H1 (cell line): ENCODE measurements at regions not wholly inside any gene's neighbourhood (a gene's known extent, or its start where the extent isn't known, plus 50 kb on each side); places are given as distances from the start of the nearest gene placed in this dataset.

Experiments used
- CTCF ChIA-PET: fragments of 300-600 bp; sonication (Branson Sonifier 250); formaldehyde crosslinking; loops from one replicate; lab custom pipeline; 2021; ENCODE audit not compliant: partially characterized antibody; lab: Charles Lee
- POLR2A ChIA-PET: fragments of 300-600 bp; sonication (Branson Sonifier 250); formaldehyde crosslinking; loops from one replicate; lab custom pipeline; 2021; ENCODE audit warnings: inconsistent platforms; ENCODE audit not compliant: partially characterized antibody; lab: Charles Lee
- DNase-seq, 2 experiments: peaks; one replicate each; pipeline versions ENCODE4 v3.0.0 to v3.0.0-alpha.2; 2010 to 2022; ENCODE audit warnings: low spot score in 2 of 2, low read depth in 1 of 2, mixed read lengths in 1 of 2
- FAIRE-seq: peaks from 2 replicates; lab custom pipeline; 2011; peaks lifted over from hg19 to GRCh38; lab: Jason Lieb, UNC
- H2AFZ ChIP-seq: 2 replicates; pipeline ENCODE4 v1.8.1; 2012; ENCODE audit warnings: low read length, inconsistent platforms
- H2AK5ac ChIP-seq: 2 replicates; pipeline ENCODE4 v1.6.1; 2013; ENCODE audit warnings: low read depth, low read length
- H2BK120ac ChIP-seq: replicated peaks from 2 replicates; pipeline ENCODE3; 2013; ENCODE audit warnings: low read depth, low read length, inconsistent platforms
- H2BK12ac ChIP-seq: 2 replicates; pipeline ENCODE4 v1.6.1; 2013; ENCODE audit warnings: low read depth, low read length
- H2BK15ac ChIP-seq: 2 replicates; pipeline ENCODE4 v1.6.1; 2013; ENCODE audit warnings: low read length
- H2BK20ac ChIP-seq: 2 replicates; pipeline ENCODE4 v1.6.1; 2013; ENCODE audit warnings: low read length
- H2BK5ac ChIP-seq: 2 replicates; pipeline ENCODE4 v1.6.1; 2013; ENCODE audit warnings: low read depth, low read length
- H3K14ac ChIP-seq: 2 replicates; pipeline ENCODE4 v1.6.1; 2013; ENCODE audit warnings: inconsistent platforms; ENCODE audit not compliant: insufficient read length
- H3K18ac ChIP-seq: 2 replicates; pipeline ENCODE4 v1.6.1; 2013; ENCODE audit warnings: low read length; ENCODE audit errors: extremely low read depth
- H3K23ac ChIP-seq: 2 replicates; pipeline ENCODE4 v1.6.1; 2013; ENCODE audit warnings: inconsistent platforms; ENCODE audit not compliant: insufficient read length
- H3K23me2 ChIP-seq: 2 replicates; pipeline ENCODE4 v1.6.1; 2013; ENCODE audit warnings: low read depth, low read length
- H3K27ac ChIP-seq: 2 replicates; pipeline ENCODE4 v1.6.1; 2011; ENCODE audit warnings: low read depth, low read length, inconsistent platforms
- H3K27me3 ChIP-seq, 4 experiments: replicated peaks in 1 of 4; 1 replicate in 1 of 4; 2 replicates in 3 of 4; pipeline versions ENCODE4 v1.6.1 to v1.8.1; 2011 to 2013; ENCODE audit warnings: low read length in 3 of 4, mild to moderate bottlenecking in 3 of 4, inconsistent platforms in 2 of 4, mixed read lengths in 2 of 4, moderate library complexity in 1 of 4; ENCODE audit not compliant: control insufficient read depth in 3 of 4, insufficient read depth in 3 of 4; ENCODE audit errors: extremely low read depth in 1 of 4
- H3K36me3 ChIP-seq, 4 experiments: 2 replicates each; pipeline versions ENCODE4 v1.6.1 to v1.8.1; 2011 to 2013; ENCODE audit warnings: mild to moderate bottlenecking in 4 of 4, low read length in 3 of 4, moderate library complexity in 2 of 4, control low read depth in 1 of 4, inconsistent platforms in 1 of 4; ENCODE audit not compliant: insufficient read depth in 4 of 4, control insufficient read depth in 2 of 4
- H3K4ac ChIP-seq: replicated peaks from 2 replicates; pipeline ENCODE3; 2013; ENCODE audit warnings: low read length, low read depth, mixed read lengths, inconsistent platforms; ENCODE audit not compliant: insufficient read length
- H3K4me1 ChIP-seq, 4 experiments: replicated peaks in 1 of 4; 1 replicate in 1 of 4; 2 replicates in 3 of 4; pipeline versions ENCODE4 v1.6.1 to v1.8.1; 2011 to 2013; ENCODE audit warnings: low read length in 3 of 4, inconsistent platforms in 2 of 4, mixed read lengths in 1 of 4; ENCODE audit not compliant: insufficient read depth in 4 of 4, control insufficient read depth in 3 of 4
- H3K4me2 ChIP-seq, 2 experiments: 2 replicates each; pipeline versions ENCODE4 v1.6.1 to v1.8.1; 2011 to 2013; ENCODE audit warnings: low read depth in 2 of 2, low read length in 2 of 2, control low read depth in 1 of 2, inconsistent platforms in 1 of 2, mild to moderate bottlenecking in 1 of 2; ENCODE audit not compliant: insufficient read depth in 1 of 2
- H3K4me3 ChIP-seq, 4 experiments: fragments of 200-600, 300-600 bp in 1 of 4; sonication (generic), shearing (Covaris generic), sonication (Bioruptor Twin) in 1 of 4; 2 replicates each; pipeline versions ENCODE4 v1.5.1 to v1.8.1; 2011 to 2016; ENCODE audit warnings: low read length in 4 of 4, low read depth in 3 of 4, control low read depth in 2 of 4, inconsistent platforms in 2 of 4, mild to moderate bottlenecking in 2 of 4, mixed read lengths in 1 of 4, moderate library complexity in 1 of 4; ENCODE audit not compliant: insufficient read depth in 2 of 4; ENCODE audit errors: extremely low read depth in 1 of 4
- H3K56ac ChIP-seq: replicated peaks from 2 replicates; pipeline ENCODE3; 2013; ENCODE audit warnings: low read depth, mild to moderate bottlenecking, mixed read lengths, low read length, inconsistent platforms; ENCODE audit not compliant: insufficient read length
- H3K79me1 ChIP-seq: 2 replicates; pipeline ENCODE4 v1.6.1; 2013; ENCODE audit warnings: low read depth, low read length, control low read depth
- H3K79me2 ChIP-seq, 2 experiments: 2 replicates each; pipeline versions ENCODE4 v1.6.1 to v1.8.1; 2012 to 2013; ENCODE audit warnings: low read length in 2 of 2, mild to moderate bottlenecking in 2 of 2, inconsistent platforms in 1 of 2; ENCODE audit not compliant: insufficient read depth in 2 of 2, control insufficient read depth in 1 of 2
- H3K9ac ChIP-seq, 4 experiments: replicated peaks in 1 of 4; 1 replicate in 1 of 4; 2 replicates in 3 of 4; pipeline versions ENCODE4 v1.6.1 to v1.8.1; 2011 to 2013; ENCODE audit warnings: low read depth in 3 of 4, low read length in 3 of 4, control low read depth in 2 of 4, mild to moderate bottlenecking in 2 of 4, moderate library complexity in 2 of 4, inconsistent platforms in 1 of 4; ENCODE audit errors: extremely low read depth in 1 of 4
- H3K9me3 ChIP-seq, 2 experiments: 2 replicates each; pipeline versions ENCODE4 v1.6.1 to v1.8.1; 2012 to 2013; ENCODE audit warnings: mild to moderate bottlenecking in 2 of 2, moderate library complexity in 2 of 2, control low read depth in 1 of 2, inconsistent platforms in 1 of 2, low read depth in 1 of 2, low read length in 1 of 2, mixed read lengths in 1 of 2; ENCODE audit not compliant: insufficient read depth in 2 of 2
- H4K20me1 ChIP-seq, 2 experiments: replicated peaks in 1 of 2; 2 replicates each; pipeline versions ENCODE3 to v1.8.1; 2011 to 2013; ENCODE audit warnings: inconsistent platforms in 2 of 2, low read length in 2 of 2, mild to moderate bottlenecking in 1 of 2; ENCODE audit not compliant: insufficient read depth in 2 of 2, control insufficient read depth in 1 of 2
- H4K5ac ChIP-seq: 2 replicates; pipeline ENCODE4 v1.6.1; 2013; ENCODE audit warnings: low read length, low read depth, mixed read lengths, inconsistent platforms; ENCODE audit not compliant: insufficient read length
- H4K8ac ChIP-seq: 2 replicates; pipeline ENCODE4 v1.8.0; 2013; ENCODE audit warnings: mild to moderate bottlenecking, moderate library complexity, low read length, inconsistent platforms; ENCODE audit not compliant: insufficient read depth; ENCODE audit errors: extremely low read depth
- H4K91ac ChIP-seq: replicated peaks from 2 replicates; pipeline ENCODE3; 2013; ENCODE audit warnings: low read length, mixed read lengths, inconsistent platforms; ENCODE audit not compliant: insufficient read length
- CHD1 ChIP-seq: IDR thresholded peaks from 2 replicates; pipeline ENCODE4 v1.6.1; 2012; ENCODE audit warnings: low read depth, low read length, improper control_type of control experiment
- GTF2F1 ChIP-seq: IDR thresholded peaks from 2 replicates; pipeline ENCODE4 v1.6.1; 2012; ENCODE audit warnings: low read depth, low read length, improper control_type of control experiment, borderline replicate concordance
- JUND ChIP-seq: IDR thresholded peaks from 2 replicates; pipeline ENCODE4 v1.6.1; 2011; ENCODE audit warnings: mild to moderate bottlenecking, improper control_type of control experiment, low read length
- SIX5 ChIP-seq: IDR thresholded peaks from 2 replicates; pipeline ENCODE4 v1.6.1; 2011; ENCODE audit warnings: mild to moderate bottlenecking, low read depth, low read length
- SP2 ChIP-seq: IDR thresholded peaks from 2 replicates; pipeline ENCODE4 v1.6.1; 2012; ENCODE audit warnings: mild to moderate bottlenecking, low read length, inconsistent platforms
- USF2 ChIP-seq: IDR thresholded peaks from 2 replicates; pipeline ENCODE4 v1.6.1; 2011; ENCODE audit warnings: low read length, improper control_type of control experiment
- YY1 ChIP-seq: IDR thresholded peaks from 2 replicates; pipeline ENCODE4 v1.6.1; 2011; ENCODE audit warnings: low read depth, mild to moderate bottlenecking, low read length
- WGBS, 2 experiments: shearing (Covaris generic) in 1 of 2; methylation state at CpG; one replicate each; pipeline versions ENCODE4 v1.1.6 to v1.1.7; 2013 to 2015; ENCODE audit warnings: low lambda C conversion rate in 2 of 2, mixed read lengths in 2 of 2, inconsistent platforms in 1 of 2, low coverage in 1 of 2, missing lambda C conversion rate in 1 of 2; ENCODE audit not compliant: insufficient replicate concordance in 2 of 2, insufficient coverage in 1 of 2, insufficient read length in 1 of 2; ENCODE audit errors: extremely low coverage in 1 of 2, missing lambda C conversion rate in 1 of 2; 5-methylcytosine and 5-hydroxymethylcytosine counted together

DNA sequence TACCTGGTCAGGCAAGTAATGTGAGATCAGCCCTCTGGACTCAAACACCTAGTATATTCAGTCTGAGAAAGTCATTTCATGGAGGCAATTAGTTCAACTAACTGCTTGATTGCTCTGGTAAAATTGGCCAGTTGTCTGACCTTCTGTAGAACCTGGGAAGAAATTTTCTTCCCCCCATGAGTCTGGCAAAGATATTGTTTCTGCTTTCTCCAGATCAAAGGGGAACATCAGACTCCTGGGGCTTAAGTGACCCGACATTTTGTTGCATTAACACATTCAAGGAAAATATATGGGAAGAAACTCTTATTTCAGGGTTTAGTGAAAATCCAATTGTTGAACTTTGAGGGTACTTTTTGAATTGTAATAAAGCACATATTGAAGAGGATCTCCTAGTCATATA is 375.1 kb downstream of the SUCLG1 start:
- no peak overlapping the region for H4K8ac ChIP-seq
- H2BK5ac ChIP-seq: no peak overlapping the region
- CTCF ChIA-PET: no interaction called here
- H3K4me2 ChIP-seq: no peak overlapping the region
- no peaks in the 10 kb centered on the region for H3K36me3 ChIP-seq
- H2BK12ac ChIP-seq: no peak overlapping the region
- no peak overlapping the region for H4K91ac ChIP-seq
- no peaks in the 10 kb centered on the region for H3K27me3 ChIP-seq
- no peaks in the 10 kb centered on the region for H4K20me1 ChIP-seq
- no peak overlapping the region for H3K14ac ChIP-seq
- H3K56ac ChIP-seq: no peak overlapping the region
- H3K9me3 ChIP-seq: no peaks in the 10 kb centered on the region
- no peak overlapping the region for H2BK15ac ChIP-seq
- no peak overlapping the region for H2BK20ac ChIP-seq
- no peak overlapping the region for H3K9ac ChIP-seq
- H3K23ac ChIP-seq: no peak overlapping the region
- H3K4me1 ChIP-seq: no peaks in the 10 kb centered on the region
- no peak overlapping the region for H2BK120ac ChIP-seq
- 87% methylated on average over 1 of the region's 1 CpG; no CpG with 5 or more reads in 1 of the 2 experiments for WGBS, 2 experiments
- no peak overlapping the region for H2AFZ ChIP-seq
- H3K27ac ChIP-seq: no peak overlapping the region
- no peak for FAIRE-seq
- H3K4me3 ChIP-seq: no peak overlapping the region
- H3K4ac ChIP-seq: no peak overlapping the region
- no peak for DNase-seq
- no peaks in the 10 kb centered on the region for H3K79me2 ChIP-seq
- no peak overlapping the region for H2AK5ac ChIP-seq
- no peak overlapping the region for H3K18ac ChIP-seq
- no peaks in the 10 kb centered on the region for H3K79me1 ChIP-seq
- no peak overlapping the region for H4K5ac ChIP-seq
- no peaks in the 10 kb centered on the region for H3K23me2 ChIP-seq
- POLR2A ChIA-PET: no interaction called here
- TF ChIP-seq GTF2F1: no peak
- TF ChIP-seq YY1: no peak
- TF ChIP-seq JUND: no peak
- TF ChIP-seq USF2: no peak
- TF ChIP-seq SP2: no peak
- TF ChIP-seq SIX5: no peak
- TF ChIP-seq CHD1: no peak
